GM23338 (cell line): ENCODE measurements at regions not wholly inside any gene's neighbourhood (a gene's known extent, or its start where the extent isn't known, plus 50 kb on each side); places are given as distances from the start of the nearest gene placed in this dataset.

Experiments used
- ATAC-seq: fragments of 200-7000 bp; cut with Tn5 transposase; 3 replicates; pipeline ENCODE4 v1.9.1; 2020
- DNase-seq: peaks from one replicate; pipeline ENCODE4 v3.0.0-alpha.2; 2015; ENCODE audit warnings: low spot score
- H2AFZ ChIP-seq: fragments of 200-600 bp; sonication (generic); 2 replicates; pipeline ENCODE4 v1.8.0; 2016; ENCODE audit warnings: antibody characterized with exemption, mild to moderate bottlenecking, moderate library complexity
- H3F3A ChIP-seq: fragments of 200-600 bp; sonication (generic); replicated peaks from 2 replicates; pipeline ENCODE4 v1.8.0; 2017; ENCODE audit warnings: antibody characterized with exemption, mixed run types, low read depth
- H3K27ac ChIP-seq: fragments of 200-600 bp; sonication (generic); 2 replicates; pipeline ENCODE4 v1.6.1; 2016; ENCODE audit warnings: low read depth
- H3K27me3 ChIP-seq: fragments of 200-600 bp; sonication (generic); 2 replicates; pipeline ENCODE4 v1.8.0; 2016; ENCODE audit warnings: mild to moderate bottlenecking, mixed run types, moderate library complexity; ENCODE audit not compliant: insufficient read depth
- H3K36me3 ChIP-seq: fragments of 200-600 bp; sonication (generic); 2 replicates; pipeline ENCODE4 v1.8.0; 2016; ENCODE audit warnings: mild to moderate bottlenecking; ENCODE audit not compliant: insufficient read depth
- H3K4me1 ChIP-seq: fragments of 200-600 bp; sonication (generic); 2 replicates; pipeline ENCODE4 v1.8.0; 2016; ENCODE audit warnings: mild to moderate bottlenecking, moderate library complexity; ENCODE audit not compliant: insufficient read depth
- H3K4me2 ChIP-seq: fragments of 200-600 bp; sonication (generic); 2 replicates; pipeline ENCODE4 v1.7.1; 2017; ENCODE audit warnings: mixed run types
- H3K4me3 ChIP-seq: fragments of 200-600 bp; sonication (generic); 2 replicates; pipeline ENCODE4 v1.6.1; 2016; ENCODE audit warnings: mixed run types
- H3K79me2 ChIP-seq: fragments of 200-600 bp; sonication (generic); replicated peaks from 2 replicates; pipeline ENCODE4 v1.8.0; 2017; ENCODE audit warnings: mild to moderate bottlenecking; ENCODE audit not compliant: insufficient read depth
- H3K9me2 ChIP-seq: fragments of 200-600 bp; sonication (generic); 2 replicates; pipeline ENCODE4 v1.8.0; 2017; ENCODE audit not compliant: insufficient read depth
- H4K20me1 ChIP-seq: fragments of 200-600 bp; sonication (generic); replicated peaks from 2 replicates; pipeline ENCODE4 v1.8.0; 2017; ENCODE audit warnings: mild to moderate bottlenecking; ENCODE audit not compliant: insufficient read depth
- H3K27ac Mint-ChIP-seq: 2 replicates; pipeline ENCODE4 v1.8.0; 2020; ENCODE audit warnings: inconsistent platforms, mild to moderate bottlenecking, moderate library complexity, mixed read lengths
- H3K27me3 Mint-ChIP-seq: 3 replicates; pipeline ENCODE4 v1.8.0; 2022; ENCODE audit warnings: low read depth, mild to moderate bottlenecking, moderate library complexity, mixed read lengths, inconsistent platforms; ENCODE audit not compliant: insufficient read depth, poor library complexity
- H3K36me3 Mint-ChIP-seq: 3 replicates; pipeline ENCODE4 v1.8.0; 2021; ENCODE audit warnings: low read depth, mild to moderate bottlenecking, inconsistent platforms, moderate library complexity, mixed read lengths
- H3K4me1 Mint-ChIP-seq: 3 replicates; pipeline ENCODE4 v1.8.0; 2020; ENCODE audit warnings: mild to moderate bottlenecking, inconsistent platforms, mixed read lengths
- H3K4me3 Mint-ChIP-seq: 3 replicates; pipeline ENCODE4 v1.8.0; 2021; ENCODE audit warnings: moderate library complexity, mild to moderate bottlenecking, inconsistent platforms, mixed read lengths
- H3K9me3 Mint-ChIP-seq: 3 replicates; pipeline ENCODE4 v1.8.0; 2020; ENCODE audit warnings: moderate library complexity, mild to moderate bottlenecking, inconsistent platforms, mixed read lengths
- CREB1 ChIP-seq: fragments of 250-450 bp; sonication (Bioruptor Pico); IDR thresholded peaks from 2 replicates; pipeline ENCODE4 v1.5.0; 2020; ENCODE audit warnings: low read depth, mild to moderate bottlenecking, moderate library complexity
- EZH2phosphoT487 ChIP-seq: fragments of 200-600 bp; sonication (generic); IDR thresholded peaks from one replicate; pipeline ENCODE4 v1.8.1; 2018; ENCODE audit warnings: antibody characterized with exemption; ENCODE audit not compliant: unreplicated experiment
- JUNB ChIP-seq: IDR thresholded peaks from one replicate; pipeline ENCODE4 v1.6.1; 2016; ENCODE audit warnings: antibody characterized with exemption; ENCODE audit not compliant: unreplicated experiment
- NANOG ChIP-seq: IDR thresholded peaks from 2 replicates; pipeline ENCODE4 v1.6.1; 2016; ENCODE audit warnings: antibody characterized with exemption, borderline replicate concordance
- POLR2AphosphoS5 ChIP-seq: IDR thresholded peaks from 2 replicates; pipeline ENCODE4 v1.6.1; 2016; ENCODE audit warnings: antibody characterized with exemption, low read depth
- ZNF114 ChIP-seq: fragments of 250-450 bp; sonication (Bioruptor Pico); IDR thresholded peaks from 2 replicates; pipeline ENCODE4 v1.5.0; 2020; ENCODE audit warnings: mild to moderate bottlenecking, moderate library complexity
- ZNF331 ChIP-seq: fragments of 250-450 bp; sonication (Bioruptor Pico); IDR thresholded peaks from 2 replicates; pipeline ENCODE4 v1.5.0; 2020; ENCODE audit warnings: low read depth, mild to moderate bottlenecking, moderate library complexity
- ZNF462 ChIP-seq: fragments of 250-450 bp; sonication (Bioruptor Pico); IDR thresholded peaks from 2 replicates; pipeline ENCODE4 v1.5.0; 2020; ENCODE audit warnings: mild to moderate bottlenecking, moderate library complexity
- TF ChIP-seq, protein P1 (sequence below): IDR thresholded peaks from one replicate; pipeline ENCODE4 v1.6.1; 2018; ENCODE audit warnings: antibody characterized with exemption; ENCODE audit not compliant: unreplicated experiment
- TF ChIP-seq, protein P2 (sequence below), 2 experiments: fragments of 200-600 bp in 1 of 2; sonication (generic) in 1 of 2; conservative IDR thresholded peaks; 2 replicates each; pipeline versions ENCODE4 v1.5.1 to v1.6.1; 2016 to 2017; ENCODE audit warnings: antibody characterized with exemption in 2 of 2, low read depth in 2 of 2, mild to moderate bottlenecking in 2 of 2, moderate library complexity in 1 of 2
- TF ChIP-seq, protein P3 (sequence below): IDR thresholded peaks from 2 replicates; pipeline ENCODE4 v1.6.1; 2016; ENCODE audit warnings: antibody characterized with exemption

- no peak for DNase-seq
- Mint-ChIP-seq H3K4me1 (no peaks in the 10 kb centered on the region), H3K4me3 (no peak overlapping the region), H3K27ac (no peak overlapping the region), H3K9me3 (no peaks in the 10 kb centered on the region), H3K36me3 (no peaks in the 10 kb centered on the region), H3K27me3 (peaks cover 2% of the 10 kb centered on the region)
- Histone ChIP-seq H3K4me2 (no peak overlapping the region), H3K4me1 (no peaks in the 10 kb centered on the region), H3K9me2 (no peaks in the 10 kb centered on the region), H3K27me3 (no peaks in the 10 kb centered on the region), H3K79me2 (no peaks in the 10 kb centered on the region), H4K20me1 (no peaks in the 10 kb centered on the region), H3K27ac (no peak overlapping the region), H3K36me3 (no peaks in the 10 kb centered on the region), H2AFZ (no peak overlapping the region), H3F3A (no peaks in the 10 kb centered on the region), H3K4me3 (no peak overlapping the region)
- no peak for TF ChIP-seq NANOG
- ATAC-seq, result no peak
Observed at GRCh38 chr5:21094619-21095018, 1106.6 kb upstream of the CDH18 start.

DNA sequence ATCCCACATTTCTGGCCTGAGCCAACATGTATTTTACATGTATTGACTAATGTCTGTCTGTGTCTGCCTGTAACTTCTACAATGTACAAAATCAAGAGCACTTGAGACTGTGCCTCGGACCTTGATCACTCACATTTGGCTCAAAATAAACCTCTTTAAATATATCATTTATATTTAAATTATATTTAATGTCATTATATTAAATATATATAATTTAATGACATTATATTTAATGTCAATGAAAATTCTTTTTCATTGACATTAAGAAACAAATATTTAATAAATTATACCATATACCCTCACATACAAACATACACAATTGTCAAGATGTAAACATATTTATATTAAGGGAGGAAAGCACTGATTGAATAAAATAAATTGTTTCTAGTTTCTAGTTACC is 1099.8 kb upstream of the CDH18 start:
- no peaks in the 10 kb centered on the region for H3K9me3 Mint-ChIP-seq
- H3K36me3 ChIP-seq, result no peaks in the 10 kb centered on the region
- H3K27ac ChIP-seq, result no peak overlapping the region
- ATAC-seq (no peak), DNase-seq (no peak)
- H3K27me3 Mint-ChIP-seq, result no peaks in the 10 kb centered on the region
- no peak overlapping the region for H2AFZ ChIP-seq
- no peaks in the 10 kb centered on the region for H3K4me1 ChIP-seq
- H3K36me3 Mint-ChIP-seq, result no peaks in the 10 kb centered on the region
- no peaks in the 10 kb centered on the region for H3F3A ChIP-seq
- H3K4me3 Mint-ChIP-seq, result no peak overlapping the region
- H3K27ac Mint-ChIP-seq, result no peak overlapping the region
- no peaks in the 10 kb centered on the region; the same call in 1 of the 2 replicates for H3K9me2 ChIP-seq
- H3K4me2 ChIP-seq, result no peak overlapping the region
- H4K20me1 ChIP-seq, result no peaks in the 10 kb centered on the region
- H3K79me2 ChIP-seq, result no peaks in the 10 kb centered on the region
- no peak overlapping the region for H3K4me3 ChIP-seq
- no peaks in the 10 kb centered on the region for H3K4me1 Mint-ChIP-seq
- no peaks in the 10 kb centered on the region for H3K27me3 ChIP-seq
- TF ChIP-seq ZNF331 (no peak), NANOG (no peak), ZNF462 (CRISPR knock-in tag) (no peak), EZH2phosphoT487 (no peak), POLR2AphosphoS5 (no peak), ZNF114 (CRISPR knock-in tag) (no peak), JUNB (no peak), CREB1 (no peak)
- TF ChIP-seq, protein P1, sequence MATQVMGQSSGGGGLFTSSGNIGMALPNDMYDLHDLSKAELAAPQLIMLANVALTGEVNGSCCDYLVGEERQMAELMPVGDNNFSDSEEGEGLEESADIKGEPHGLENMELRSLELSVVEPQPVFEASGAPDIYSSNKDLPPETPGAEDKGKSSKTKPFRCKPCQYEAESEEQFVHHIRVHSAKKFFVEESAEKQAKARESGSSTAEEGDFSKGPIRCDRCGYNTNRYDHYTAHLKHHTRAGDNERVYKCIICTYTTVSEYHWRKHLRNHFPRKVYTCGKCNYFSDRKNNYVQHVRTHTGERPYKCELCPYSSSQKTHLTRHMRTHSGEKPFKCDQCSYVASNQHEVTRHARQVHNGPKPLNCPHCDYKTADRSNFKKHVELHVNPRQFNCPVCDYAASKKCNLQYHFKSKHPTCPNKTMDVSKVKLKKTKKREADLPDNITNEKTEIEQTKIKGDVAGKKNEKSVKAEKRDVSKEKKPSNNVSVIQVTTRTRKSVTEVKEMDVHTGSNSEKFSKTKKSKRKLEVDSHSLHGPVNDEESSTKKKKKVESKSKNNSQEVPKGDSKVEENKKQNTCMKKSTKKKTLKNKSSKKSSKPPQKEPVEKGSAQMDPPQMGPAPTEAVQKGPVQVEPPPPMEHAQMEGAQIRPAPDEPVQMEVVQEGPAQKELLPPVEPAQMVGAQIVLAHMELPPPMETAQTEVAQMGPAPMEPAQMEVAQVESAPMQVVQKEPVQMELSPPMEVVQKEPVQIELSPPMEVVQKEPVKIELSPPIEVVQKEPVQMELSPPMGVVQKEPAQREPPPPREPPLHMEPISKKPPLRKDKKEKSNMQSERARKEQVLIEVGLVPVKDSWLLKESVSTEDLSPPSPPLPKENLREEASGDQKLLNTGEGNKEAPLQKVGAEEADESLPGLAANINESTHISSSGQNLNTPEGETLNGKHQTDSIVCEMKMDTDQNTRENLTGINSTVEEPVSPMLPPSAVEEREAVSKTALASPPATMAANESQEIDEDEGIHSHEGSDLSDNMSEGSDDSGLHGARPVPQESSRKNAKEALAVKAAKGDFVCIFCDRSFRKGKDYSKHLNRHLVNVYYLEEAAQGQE, result no peak
- TF ChIP-seq, protein P2, sequence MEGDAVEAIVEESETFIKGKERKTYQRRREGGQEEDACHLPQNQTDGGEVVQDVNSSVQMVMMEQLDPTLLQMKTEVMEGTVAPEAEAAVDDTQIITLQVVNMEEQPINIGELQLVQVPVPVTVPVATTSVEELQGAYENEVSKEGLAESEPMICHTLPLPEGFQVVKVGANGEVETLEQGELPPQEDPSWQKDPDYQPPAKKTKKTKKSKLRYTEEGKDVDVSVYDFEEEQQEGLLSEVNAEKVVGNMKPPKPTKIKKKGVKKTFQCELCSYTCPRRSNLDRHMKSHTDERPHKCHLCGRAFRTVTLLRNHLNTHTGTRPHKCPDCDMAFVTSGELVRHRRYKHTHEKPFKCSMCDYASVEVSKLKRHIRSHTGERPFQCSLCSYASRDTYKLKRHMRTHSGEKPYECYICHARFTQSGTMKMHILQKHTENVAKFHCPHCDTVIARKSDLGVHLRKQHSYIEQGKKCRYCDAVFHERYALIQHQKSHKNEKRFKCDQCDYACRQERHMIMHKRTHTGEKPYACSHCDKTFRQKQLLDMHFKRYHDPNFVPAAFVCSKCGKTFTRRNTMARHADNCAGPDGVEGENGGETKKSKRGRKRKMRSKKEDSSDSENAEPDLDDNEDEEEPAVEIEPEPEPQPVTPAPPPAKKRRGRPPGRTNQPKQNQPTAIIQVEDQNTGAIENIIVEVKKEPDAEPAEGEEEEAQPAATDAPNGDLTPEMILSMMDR (conservative IDR thresholded peaks at IDR 0.05; ENCODE audit: low read depth in 2 of 2), result no peak
- TF ChIP-seq, protein P3, sequence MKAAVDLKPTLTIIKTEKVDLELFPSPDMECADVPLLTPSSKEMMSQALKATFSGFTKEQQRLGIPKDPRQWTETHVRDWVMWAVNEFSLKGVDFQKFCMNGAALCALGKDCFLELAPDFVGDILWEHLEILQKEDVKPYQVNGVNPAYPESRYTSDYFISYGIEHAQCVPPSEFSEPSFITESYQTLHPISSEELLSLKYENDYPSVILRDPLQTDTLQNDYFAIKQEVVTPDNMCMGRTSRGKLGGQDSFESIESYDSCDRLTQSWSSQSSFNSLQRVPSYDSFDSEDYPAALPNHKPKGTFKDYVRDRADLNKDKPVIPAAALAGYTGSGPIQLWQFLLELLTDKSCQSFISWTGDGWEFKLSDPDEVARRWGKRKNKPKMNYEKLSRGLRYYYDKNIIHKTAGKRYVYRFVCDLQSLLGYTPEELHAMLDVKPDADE, result no peak
